ENCODE measurements at regions not wholly inside any gene's neighbourhood (a gene's known extent, or its start where the extent isn't known, plus 50 kb on each side); places are given as distances from the start of the nearest gene placed in this dataset.
"Not testable (repeated sequence)": the region's sequence is repeated elsewhere in the genome, so short reads cannot be mapped to it uniquely, and the experiment has no call there.

GRCh38 chr20:6339176-6339575, 216.3 kb upstream of the FERMT1 start:
- TF ChIP-seq CTCF (IDR thresholded peaks at IDR 0.05): no peak
- peaks cover 5% of the 10 kb centered on the region for H3K9me3 Mint-ChIP-seq (ENCODE audit: low read depth)
- no peak overlapping the region for H3K27ac Mint-ChIP-seq (ENCODE audit: unreplicated experiment)
- H3K4me1 Mint-ChIP-seq (ENCODE audit: low read depth): no peaks in the 10 kb centered on the region
- H3K27me3 Mint-ChIP-seq (ENCODE audit: low read depth): peaks cover 2% of the 10 kb centered on the region
- no peaks in the 10 kb centered on the region for H3K36me3 Mint-ChIP-seq (ENCODE audit: low read depth)
- DNase-seq (ENCODE audit: low spot score): no peak
- H3K4me3 Mint-ChIP-seq (ENCODE audit: unreplicated experiment): no peak overlapping the region

GRCh38 chr20:6333110-6333509, 210.3 kb upstream of the FERMT1 start:
- H3K27me3 Mint-ChIP-seq (ENCODE audit: low read depth): peaks cover 9% of the 10 kb centered on the region
- no peaks in the 10 kb centered on the region for H3K4me1 Mint-ChIP-seq (ENCODE audit: low read depth)
- no peak overlapping the region for H3K4me3 Mint-ChIP-seq (ENCODE audit: unreplicated experiment)
- no peaks in the 10 kb centered on the region for H3K36me3 Mint-ChIP-seq (ENCODE audit: low read depth)
- no peak overlapping the region for H3K27ac Mint-ChIP-seq (ENCODE audit: unreplicated experiment)
- peaks cover 39% of the 10 kb centered on the region for H3K9me3 Mint-ChIP-seq (ENCODE audit: low read depth)
- no peak for TF ChIP-seq CTCF (IDR thresholded peaks at IDR 0.05)
- no peak for DNase-seq (ENCODE audit: low spot score)

- DNase-seq (ENCODE audit: low spot score); H3K36me3 Mint-ChIP-seq (ENCODE audit: low read depth); H3K27me3 Mint-ChIP-seq (ENCODE audit: low read depth); H3K4me1 Mint-ChIP-seq (ENCODE audit: low read depth); H3K27ac Mint-ChIP-seq (ENCODE audit: unreplicated experiment): not testable (repeated sequence)
- Mint-ChIP-seq H3K9me3 (ENCODE audit: low read depth) (peaks cover 12% of the 10 kb centered on the region), H3K4me3 (ENCODE audit: unreplicated experiment) (peak overlapping the region; percentile 68)
Measured at GRCh38 chr20:6321235-6321634, 198.4 kb upstream of the FERMT1 start.

- Mint-ChIP-seq H3K27ac (ENCODE audit: unreplicated experiment) (no peak overlapping the region), H3K27me3 (ENCODE audit: low read depth) (peaks cover 2% of the 10 kb centered on the region), H3K36me3 (ENCODE audit: low read depth) (peaks cover 2% of the 10 kb centered on the region), H3K4me1 (ENCODE audit: low read depth) (no peaks in the 10 kb centered on the region), H3K4me3 (ENCODE audit: unreplicated experiment) (no peak overlapping the region), H3K9me3 (ENCODE audit: low read depth) (peaks cover 27% of the 10 kb centered on the region)
- no peak for TF ChIP-seq CTCF (IDR thresholded peaks at IDR 0.05)
- DNase-seq (ENCODE audit: low spot score): no peak
Measured at GRCh38 chr20:6311841-6312655, 189.2 kb upstream of the FERMT1 start.

- no peak for TF ChIP-seq CTCF (IDR thresholded peaks at IDR 0.05)
- Mint-ChIP-seq H3K4me3 (ENCODE audit: unreplicated experiment) (no peak overlapping the region), H3K36me3 (ENCODE audit: low read depth) (peaks cover 2% of the 10 kb centered on the region), H3K4me1 (ENCODE audit: low read depth) (no peaks in the 10 kb centered on the region), H3K9me3 (ENCODE audit: low read depth) (peaks cover 27% of the 10 kb centered on the region), H3K27ac (ENCODE audit: unreplicated experiment) (no peak overlapping the region), H3K27me3 (ENCODE audit: low read depth) (peaks cover 2% of the 10 kb centered on the region)
- DNase-seq (ENCODE audit: low spot score): no peak
Measured at GRCh38 chr20:6311097-6311496, 188.3 kb upstream of the FERMT1 start.

GRCh38 chr20:6305536-6305935, 182.7 kb upstream of the FERMT1 start:
- DNase-seq (ENCODE audit: low spot score): no peak
- peaks cover 2% of the 10 kb centered on the region for H3K27me3 Mint-ChIP-seq (ENCODE audit: low read depth)
- H3K4me1 Mint-ChIP-seq (ENCODE audit: low read depth): no peaks in the 10 kb centered on the region
- no peak overlapping the region for H3K27ac Mint-ChIP-seq (ENCODE audit: unreplicated experiment)
- no peak overlapping the region for H3K4me3 Mint-ChIP-seq (ENCODE audit: unreplicated experiment)
- no peaks in the 10 kb centered on the region for H3K9me3 Mint-ChIP-seq (ENCODE audit: low read depth)
- TF ChIP-seq CTCF (IDR thresholded peaks at IDR 0.05): no peak
- no peaks in the 10 kb centered on the region for H3K36me3 Mint-ChIP-seq (ENCODE audit: low read depth)
